Memory B cell (primary cell): ENCODE measurements at regions not wholly inside any gene's neighbourhood (a gene's known extent, or its start where the extent isn't known, plus 50 kb on each side); places are given as distances from the start of the nearest gene placed in this dataset.
"Not testable (repeated sequence)": the region's sequence is repeated elsewhere in the genome, so short reads cannot be mapped to it uniquely, and the experiment has no call there.

ENCODE experiments used
- ATAC-seq: fragments of 150-1000 bp; cut with Tn5 transposase; 2 replicates; pipeline ENCODE4 v1.10.0; 2021; ENCODE audit warnings: low read depth, mild to moderate bottlenecking, moderate library complexity
- DNase-seq, 2 donors: peaks; one replicate each; pipeline ENCODE4 v3.0.0; 2022; ENCODE audit warnings: low spot score in 2 of 2
- H3K27ac Mint-ChIP-seq: one replicate; pipeline ENCODE4 v1.8.0; 2022; ENCODE audit warnings: mild to moderate bottlenecking, moderate library complexity, mixed read lengths
- H3K27me3 Mint-ChIP-seq: one replicate; pipeline ENCODE4 v1.8.0; 2022; ENCODE audit warnings: mixed read lengths
- H3K36me3 Mint-ChIP-seq: one replicate; pipeline ENCODE4 v1.8.0; 2022; ENCODE audit warnings: mild to moderate bottlenecking, mixed read lengths
- H3K4me1 Mint-ChIP-seq: one replicate; pipeline ENCODE4 v1.8.0; 2022; ENCODE audit warnings: mixed read lengths
- H3K4me3 Mint-ChIP-seq: one replicate; pipeline ENCODE4 v1.8.0; 2022; ENCODE audit warnings: mild to moderate bottlenecking, moderate library complexity, mixed read lengths
- H3K9me3 Mint-ChIP-seq: one replicate; pipeline ENCODE4 v1.8.0; 2022; ENCODE audit warnings: mixed read lengths

GRCh38 chr14:59028476-59029202, 159.8 kb upstream of the DAAM1 start:
- Mint-ChIP-seq H3K9me3 (no peaks in the 10 kb centered on the region), H3K36me3 (no peaks in the 10 kb centered on the region), H3K4me3 (peak overlapping the region; percentile 18), H3K27ac (no peak overlapping the region), H3K27me3 (no peaks in the 10 kb centered on the region), H3K4me1 (peaks cover 5% of the 10 kb centered on the region)
- DNase-seq (peak; percentile 7 to 16), ATAC-seq (peak; percentile 42)

GRCh38 chr14:59032826-59033225, 155.6 kb upstream of the DAAM1 start:
- no peak overlapping the region for H3K27ac Mint-ChIP-seq
- DNase-seq (no peak), ATAC-seq (no peak)
- H3K36me3 Mint-ChIP-seq = no peaks in the 10 kb centered on the region
- no peak overlapping the region for H3K4me3 Mint-ChIP-seq
- H3K9me3 Mint-ChIP-seq = peaks cover 2% of the 10 kb centered on the region
- H3K27me3 Mint-ChIP-seq = peaks cover 3% of the 10 kb centered on the region
- peaks cover 5% of the 10 kb centered on the region for H3K4me1 Mint-ChIP-seq

GRCh38 chr14:59036134-59036533, 152.3 kb upstream of the DAAM1 start:
- H3K27ac Mint-ChIP-seq = no peak overlapping the region
- H3K4me1 Mint-ChIP-seq = no peaks in the 10 kb centered on the region
- H3K27me3 Mint-ChIP-seq = peaks cover 3% of the 10 kb centered on the region
- H3K4me3 Mint-ChIP-seq = no peak overlapping the region
- ATAC-seq = no peak
- no peaks in the 10 kb centered on the region for H3K36me3 Mint-ChIP-seq
- H3K9me3 Mint-ChIP-seq = peaks cover 2% of the 10 kb centered on the region
- DNase-seq = no peak

GRCh38 chr14:59037086-59037485, 151.4 kb upstream of the DAAM1 start:
- Mint-ChIP-seq H3K4me3 (no peak overlapping the region), H3K36me3 (no peaks in the 10 kb centered on the region)
- DNase-seq = no peak

GRCh38 chr14:59037620-59038019, 150.8 kb upstream of the DAAM1 start:
- Mint-ChIP-seq H3K9me3 (peaks cover 2% of the 10 kb centered on the region), H3K4me3 (no peak overlapping the region), H3K27me3 (peaks cover 3% of the 10 kb centered on the region), H3K4me1 (no peaks in the 10 kb centered on the region), H3K36me3 (no peaks in the 10 kb centered on the region), H3K27ac (no peak overlapping the region)
- no peak for ATAC-seq
- DNase-seq = no peak

More at GRCh38 chr14:59037086-59037485, 151.4 kb upstream of the DAAM1 start:
- no peak overlapping the region for H3K27ac Mint-ChIP-seq
- peaks cover 3% of the 10 kb centered on the region for H3K27me3 Mint-ChIP-seq
- ATAC-seq = no peak
- H3K4me1 Mint-ChIP-seq = no peaks in the 10 kb centered on the region
- peaks cover 2% of the 10 kb centered on the region for H3K9me3 Mint-ChIP-seq

DNA sequence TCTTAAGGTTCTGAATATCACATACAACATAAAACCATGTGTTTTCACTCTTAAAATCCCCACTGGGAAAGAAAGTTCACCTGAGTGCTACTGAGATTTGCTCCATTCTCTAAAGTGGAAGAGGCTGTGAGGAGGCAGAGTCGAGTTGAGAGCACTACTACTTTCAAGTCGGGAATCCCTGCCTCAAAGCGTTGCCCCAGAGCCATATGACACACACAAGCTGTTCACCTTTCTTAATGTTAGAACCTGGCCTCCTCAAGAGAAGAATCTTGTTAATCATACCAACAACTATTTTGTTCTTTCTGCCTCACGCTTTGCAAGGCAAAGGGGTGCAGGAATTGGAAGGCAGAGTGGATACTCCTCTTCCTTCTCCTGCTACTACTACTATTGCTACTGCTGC, 149.7 kb upstream of the DAAM1 start:
- Mint-ChIP-seq H3K4me3 (no peak overlapping the region), H3K36me3 (no peaks in the 10 kb centered on the region), H3K27ac (no peak overlapping the region), H3K4me1 (no peaks in the 10 kb centered on the region), H3K27me3 (peaks cover 3% of the 10 kb centered on the region), H3K9me3 (peaks cover 2% of the 10 kb centered on the region)
- DNase-seq (no peak), ATAC-seq (no peak)

DNA sequence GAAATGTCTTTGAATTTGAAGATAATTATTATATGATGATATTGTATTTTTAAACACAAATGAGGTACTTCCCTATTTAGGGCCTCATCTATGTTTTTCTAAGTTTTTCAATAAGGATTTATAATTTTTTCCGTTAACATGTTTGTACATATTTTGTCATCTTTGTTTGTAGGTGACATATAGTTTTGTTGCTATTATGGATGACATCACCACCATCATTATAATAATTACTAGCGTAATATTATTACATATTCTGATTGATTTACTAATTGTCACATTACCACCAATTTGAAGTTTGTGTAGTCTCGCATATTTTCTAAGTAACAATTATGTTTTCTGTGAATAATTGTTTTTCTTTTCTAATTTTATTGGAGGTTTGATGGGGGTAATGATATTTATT, 147.2 kb upstream of the DAAM1 start:
- ATAC-seq = no peak

GRCh38 chr14:59044707-59045106, 143.8 kb upstream of the DAAM1 start:
- ATAC-seq (no peak), DNase-seq (no peak)
- H3K36me3 Mint-ChIP-seq = no peaks in the 10 kb centered on the region
- peaks cover 4% of the 10 kb centered on the region for H3K27me3 Mint-ChIP-seq
- peaks cover 3% of the 10 kb centered on the region for H3K9me3 Mint-ChIP-seq
- H3K4me1 Mint-ChIP-seq = no peaks in the 10 kb centered on the region
- no peak overlapping the region for H3K27ac Mint-ChIP-seq
- H3K4me3 Mint-ChIP-seq = no peak overlapping the region

More for the DNA sequence above, 147.2 kb upstream of the DAAM1 start:
- Mint-ChIP-seq H3K27me3 (peaks cover 3% of the 10 kb centered on the region), H3K4me3 (no peak overlapping the region), H3K9me3 (peaks cover 3% of the 10 kb centered on the region), H3K4me1 (no peaks in the 10 kb centered on the region), H3K27ac (no peak overlapping the region), H3K36me3 (no peaks in the 10 kb centered on the region)
- no peak for DNase-seq

- Mint-ChIP-seq H3K27me3 (peaks cover 12% of the 10 kb centered on the region), H3K9me3 (peaks cover 3% of the 10 kb centered on the region), H3K36me3 (no peaks in the 10 kb centered on the region), H3K4me3 (no peak overlapping the region), H3K27ac (no peak overlapping the region), H3K4me1 (no peaks in the 10 kb centered on the region)
- DNase-seq = no peak
- no peak for ATAC-seq
Observed at GRCh38 chr14:59046746-59047145, 141.7 kb upstream of the DAAM1 start.

DNA sequence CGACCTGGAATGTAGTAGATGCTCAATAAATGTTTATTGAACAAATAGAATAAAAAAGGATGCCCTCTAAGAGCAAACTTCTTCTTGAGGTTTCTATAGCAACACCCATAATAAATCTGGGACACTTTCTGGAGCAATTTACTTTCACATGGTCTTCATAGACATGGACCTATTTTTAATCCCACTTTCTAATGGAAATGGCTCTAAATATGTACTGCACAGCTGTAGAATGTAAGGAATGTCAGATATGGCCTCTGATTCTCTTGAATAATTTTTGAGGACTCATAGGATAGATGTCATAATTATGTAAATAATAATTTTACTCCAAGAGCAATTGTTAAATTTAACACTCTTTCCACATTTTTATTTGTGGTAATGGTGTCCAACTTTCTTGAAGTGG, 133.5 kb upstream of the DAAM1 start:
- Mint-ChIP-seq H3K4me1 (no peaks in the 10 kb centered on the region), H3K4me3 (no peak overlapping the region), H3K27ac (no peak overlapping the region), H3K36me3 (no peaks in the 10 kb centered on the region), H3K9me3 (peaks cover 3% of the 10 kb centered on the region), H3K27me3 (peaks cover 12% of the 10 kb centered on the region)
- no peak for DNase-seq
- no peak for ATAC-seq

GRCh38 chr14:59055439-59056045, 132.9 kb upstream of the DAAM1 start:
- peak in 1 of 2 donors; percentile 4 for DNase-seq
- Mint-ChIP-seq H3K4me1 (no peaks in the 10 kb centered on the region), H3K27ac (no peak overlapping the region), H3K27me3 (peaks cover 15% of the 10 kb centered on the region), H3K4me3 (no peak overlapping the region), H3K36me3 (no peaks in the 10 kb centered on the region), H3K9me3 (peaks cover 3% of the 10 kb centered on the region)
- peak; percentile 53 for ATAC-seq

- Mint-ChIP-seq H3K27ac (no peak overlapping the region), H3K4me1 (no peaks in the 10 kb centered on the region), H3K9me3 (no peaks in the 10 kb centered on the region), H3K27me3 (peaks cover 8% of the 10 kb centered on the region), H3K36me3 (no peaks in the 10 kb centered on the region), H3K4me3 (no peak overlapping the region)
- DNase-seq = no peak
- ATAC-seq = no peak
Observed at GRCh38 chr14:59057551-59057950, 130.9 kb upstream of the DAAM1 start.

GRCh38 chr14:59058776-59059175, 129.7 kb upstream of the DAAM1 start:
- H3K4me1 Mint-ChIP-seq, DNase-seq, ATAC-seq, H3K9me3 Mint-ChIP-seq, H3K27me3 Mint-ChIP-seq, H3K27ac Mint-ChIP-seq, H3K36me3 Mint-ChIP-seq, H3K4me3 Mint-ChIP-seq: not testable (repeated sequence)

DNA sequence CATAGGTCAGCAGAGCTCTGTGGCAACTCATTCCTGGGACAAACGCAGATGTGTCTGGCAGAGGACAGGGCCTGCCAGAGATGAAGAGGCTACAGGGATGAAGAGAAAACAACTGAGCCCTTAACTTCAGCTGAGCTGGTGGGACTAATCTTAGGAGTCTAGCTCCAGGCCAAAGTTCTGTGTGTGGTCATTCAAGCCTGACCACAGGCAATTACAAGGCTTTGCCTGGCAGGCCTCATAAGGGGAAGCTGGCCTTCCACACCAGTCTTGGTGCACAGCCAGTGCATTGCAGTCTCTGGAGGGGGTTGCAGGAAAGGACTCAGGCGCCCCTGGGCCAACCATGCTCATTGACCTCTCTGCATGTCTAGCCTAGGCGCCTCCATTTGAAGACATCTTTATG, 127.6 kb upstream of the DAAM1 start:
- Mint-ChIP-seq H3K4me3 (no peak overlapping the region), H3K27ac (no peak overlapping the region), H3K27me3 (peaks cover 8% of the 10 kb centered on the region), H3K4me1 (no peaks in the 10 kb centered on the region), H3K36me3 (no peaks in the 10 kb centered on the region), H3K9me3 (peaks cover 3% of the 10 kb centered on the region)
- DNase-seq = no peak
- ATAC-seq = no peak

GRCh38 chr14:59061292-59061691, 127.2 kb upstream of the DAAM1 start:
- H3K27me3 Mint-ChIP-seq = peaks cover 8% of the 10 kb centered on the region
- H3K4me1 Mint-ChIP-seq = no peaks in the 10 kb centered on the region
- no peaks in the 10 kb centered on the region for H3K36me3 Mint-ChIP-seq

More at GRCh38 chr14:59061292-59061691, 127.2 kb upstream of the DAAM1 start:
- no peak for ATAC-seq
- DNase-seq = no peak
- Mint-ChIP-seq H3K9me3 (peaks cover 3% of the 10 kb centered on the region), H3K27ac (no peak overlapping the region), H3K4me3 (no peak overlapping the region)
